Left cardiac atrium (tissue), 4 donors: ENCODE measurements at regions not wholly inside any gene's neighbourhood (a gene's known extent, or its start where the extent isn't known, plus 50 kb on each side); places are given as distances from the start of the nearest gene placed in this dataset.
"Not testable (repeated sequence)": the region's sequence is repeated elsewhere in the genome, so short reads cannot be mapped to it uniquely, and the experiment has no call there.

ENCODE experiments used
- ATAC-seq, 2 donors: fragments of 200-7000 bp; cut with Tn5 transposase; one replicate each; pipeline ENCODE4 v1.9.1; 2020; ENCODE audit warnings: mild to moderate bottlenecking in 2 of 2, moderate library complexity in 2 of 2
- DNase-seq: peaks from one replicate; pipeline ENCODE4 v3.0.0-alpha.2; 2020
- intact Hi-C, 2 donors: fragments of 100-400 bp; cut with DNase I; formaldehyde crosslinking; loops; one replicate each; pipeline versions ENCODE4 v1.14.1 to v1.15.1; 2022 to 2023
- donor health status: DM: no; HTN: yes; CAD: no.
- donor health status: DM: no; HTN: yes; CAD: no; lungs with severe emphysema.
- donor health status: DM: yes; HTN: yes; CAD: no.
- donor health status: Dilated cardiomyopathy.

GRCh38 chr10:46734262-46734642 lies 155.3 kb downstream of the SYT15 start:
- intact Hi-C loops, ATAC-seq, DNase-seq: not testable (repeated sequence)

GRCh38 chr10:46739919-46740318 lies 161.0 kb downstream of the SYT15 start:
- DNase-seq, intact Hi-C loops, ATAC-seq: not testable (repeated sequence)

DNA sequence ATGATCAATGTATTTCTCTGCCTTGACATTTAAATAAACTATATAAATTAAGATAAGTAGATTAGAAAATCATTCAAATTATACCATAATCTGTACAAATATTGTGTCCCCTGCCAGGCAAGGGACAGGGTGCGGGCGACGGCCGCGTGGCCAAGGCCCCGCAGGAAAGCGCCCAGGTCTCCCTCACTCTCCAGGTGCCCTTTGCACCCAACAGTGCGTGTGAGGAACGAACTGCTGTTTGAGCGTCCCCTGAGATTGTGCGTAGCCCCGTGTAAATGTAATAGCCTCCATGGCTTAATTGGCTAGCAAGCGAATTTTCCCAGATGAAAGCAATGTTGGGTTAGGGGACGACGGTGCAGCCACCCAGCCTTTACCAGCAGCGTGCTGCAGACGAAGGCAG lies 161.4 kb downstream of the SYT15 start:
- intact Hi-C loops, ATAC-seq, DNase-seq: not testable (repeated sequence)

- intact Hi-C loops, DNase-seq, ATAC-seq: not testable (repeated sequence)
Observed at GRCh38 chr10:46749003-46749402, 162.2 kb upstream of the PTPN20 start.

DNA sequence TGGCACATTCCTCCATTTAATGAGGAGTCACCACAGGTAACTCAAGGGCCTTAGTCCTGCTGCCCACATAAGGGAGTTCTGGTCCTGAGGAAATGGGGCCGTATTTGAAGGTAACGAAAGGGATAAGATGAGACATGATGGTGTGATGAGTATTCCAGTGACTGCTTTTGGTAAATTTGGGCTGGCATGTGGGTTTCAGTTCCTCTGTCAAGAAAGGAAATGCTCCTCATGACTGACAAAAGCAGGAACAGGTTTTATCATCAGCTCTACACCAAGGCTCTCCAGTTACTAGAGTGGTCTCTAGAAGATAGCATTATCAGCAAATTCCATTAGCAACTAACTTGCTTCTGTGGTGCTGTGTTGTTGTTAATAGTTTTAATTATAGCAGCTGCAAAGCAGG lies 161.8 kb upstream of the PTPN20 start:
- ATAC-seq: peak in 1 of 2 donors; percentile 38
- intact Hi-C loops, DNase-seq: not testable (repeated sequence)

- intact Hi-C loops, DNase-seq, ATAC-seq: not testable (repeated sequence)
Observed at GRCh38 chr10:46753763-46754162, 157.5 kb upstream of the PTPN20 start.

DNA sequence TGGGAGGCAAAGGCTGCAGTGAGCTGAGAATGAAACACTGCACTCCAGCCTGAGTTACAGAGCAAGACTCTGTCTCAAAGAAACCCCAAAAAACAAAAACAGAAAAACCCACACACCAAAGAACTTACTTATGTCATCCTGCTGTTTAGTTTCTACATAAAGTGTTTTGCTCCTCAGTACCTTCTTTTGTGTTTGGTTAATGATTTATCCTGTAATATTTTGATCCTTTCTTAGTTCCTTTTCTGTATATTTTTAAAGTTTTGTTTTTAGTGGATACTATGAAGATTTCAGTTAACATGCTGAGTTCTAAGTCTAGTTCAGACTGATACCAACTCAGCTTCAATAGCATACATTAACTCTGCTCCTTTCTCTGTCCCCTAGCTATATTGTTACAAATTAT lies 149.8 kb upstream of the PTPN20 start:
- intact Hi-C loops, ATAC-seq, DNase-seq: not testable (repeated sequence)

GRCh38 chr10:46768515-46769291 lies 142.5 kb upstream of the PTPN20 start:
- DNase-seq, ATAC-seq, intact Hi-C loops: not testable (repeated sequence)

GRCh38 chr10:46773178-46773896 lies 137.9 kb upstream of the PTPN20 start:
- intact Hi-C loops, DNase-seq: not testable (repeated sequence)
- ATAC-seq: peak in 1 of 2 donors; percentile 24

- ATAC-seq, intact Hi-C loops, DNase-seq: not testable (repeated sequence)
Observed at GRCh38 chr10:46773897-46774236, 137.4 kb upstream of the PTPN20 start.

DNA sequence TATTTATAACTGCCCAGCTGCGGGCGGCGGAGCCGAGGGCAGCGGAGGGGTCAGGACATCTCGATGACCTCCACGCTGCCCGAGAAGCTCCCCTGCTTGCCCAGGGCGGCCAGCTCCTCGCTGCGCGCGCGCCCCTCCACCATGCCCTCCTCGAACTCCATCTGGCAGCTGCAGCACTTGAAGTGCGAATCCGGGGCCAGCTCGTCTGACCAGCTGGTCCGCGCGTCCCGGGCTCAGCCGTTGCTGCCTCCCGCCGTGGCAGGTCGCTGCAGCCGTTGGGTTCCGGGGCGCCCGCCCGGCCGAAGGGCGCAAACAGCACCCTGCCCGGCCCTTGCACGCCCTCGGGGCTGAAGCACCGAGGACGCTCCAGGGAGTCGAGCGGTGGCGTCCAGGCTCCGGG lies 136.9 kb upstream of the PTPN20 start:
- DNase-seq, intact Hi-C loops: not testable (repeated sequence)
- peak in 1 of 2 donors; percentile 25 for ATAC-seq

DNA sequence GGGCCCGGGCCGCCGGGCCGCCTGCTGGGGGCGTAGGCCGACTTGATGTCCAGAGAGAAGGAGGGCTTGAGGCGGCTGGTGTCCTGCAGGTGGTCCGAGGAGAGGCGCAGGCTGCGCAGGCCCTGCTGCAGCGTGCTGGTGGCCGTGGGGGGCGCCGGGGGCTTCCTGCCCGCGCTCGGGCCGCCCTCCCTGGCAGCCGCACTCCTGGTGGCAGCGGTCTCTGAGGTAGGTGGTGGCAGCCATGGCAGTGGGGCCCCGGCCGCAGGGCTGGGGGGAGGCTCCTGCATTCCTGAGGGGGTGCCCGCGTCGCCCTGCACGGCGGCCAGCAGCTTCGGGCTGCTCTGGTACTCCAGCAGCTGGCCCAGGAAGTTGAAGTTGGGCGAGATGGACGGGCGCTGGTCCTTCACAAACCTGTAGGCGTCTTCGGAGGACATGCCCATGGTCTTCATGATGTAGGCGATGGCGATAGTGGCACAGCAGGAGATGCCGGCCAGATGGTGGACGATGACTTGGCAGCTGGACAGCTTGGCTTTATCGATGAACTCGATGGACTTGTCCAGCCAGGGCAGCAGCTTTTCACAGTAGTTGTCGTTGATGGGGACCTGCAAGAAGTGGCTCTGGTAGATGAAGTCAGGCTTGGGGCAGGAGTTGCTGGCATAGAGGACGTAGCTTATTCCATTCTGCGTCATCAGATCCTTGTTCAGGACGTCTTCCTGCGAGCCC lies 136.1 kb upstream of the PTPN20 start:
- ATAC-seq, DNase-seq, intact Hi-C loops: not testable (repeated sequence)

DNA sequence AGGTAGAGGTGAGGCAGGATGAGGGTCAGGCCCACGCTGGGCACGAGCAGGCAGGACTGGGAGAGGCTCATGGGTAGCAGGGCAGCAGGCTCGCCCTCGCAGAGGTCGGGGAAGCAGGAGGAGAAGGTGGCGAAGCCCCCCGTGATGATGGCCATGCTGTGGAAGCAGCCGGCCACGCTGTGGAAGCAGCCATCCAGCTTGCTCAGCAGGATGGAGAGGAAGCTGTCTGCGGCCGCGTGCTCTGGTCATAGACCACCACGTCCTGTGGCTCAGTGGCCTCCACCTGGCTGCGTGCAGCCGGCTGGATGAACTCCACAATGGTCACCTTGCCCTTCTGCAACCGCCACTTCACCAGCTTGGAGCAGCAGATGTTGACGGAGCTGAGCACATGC lies 135.6 kb upstream of the PTPN20 start:
- ATAC-seq, DNase-seq, intact Hi-C loops: not testable (repeated sequence)

- DNase-seq (peak; percentile 35), ATAC-seq (peak; percentile 63 to 68)
- intact Hi-C loops: not testable (repeated sequence)
Observed at GRCh38 chr10:46779571-46779970, 131.7 kb upstream of the PTPN20 start.

DNA sequence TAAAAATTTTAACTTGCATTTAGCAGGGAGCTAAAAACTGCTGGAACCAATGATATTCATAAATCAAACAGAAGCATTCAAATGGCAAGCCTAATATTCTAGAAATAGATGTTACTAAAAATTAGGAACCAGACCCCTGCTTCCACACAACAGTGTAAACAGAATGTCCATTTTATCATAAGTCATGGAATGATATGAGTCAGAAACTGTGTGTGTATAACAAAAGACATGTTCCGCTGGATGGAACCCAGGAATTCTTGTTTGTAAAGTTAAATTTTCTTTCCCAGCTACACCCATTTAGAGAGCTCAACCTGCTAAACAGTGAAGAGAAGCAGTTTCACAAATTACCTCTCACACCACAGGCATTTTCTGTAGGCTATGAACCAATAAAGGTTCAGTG lies 131.1 kb upstream of the PTPN20 start:
- intact Hi-C loops, DNase-seq: not testable (repeated sequence)
- ATAC-seq: peak in 1 of 2 donors; percentile 31

DNA sequence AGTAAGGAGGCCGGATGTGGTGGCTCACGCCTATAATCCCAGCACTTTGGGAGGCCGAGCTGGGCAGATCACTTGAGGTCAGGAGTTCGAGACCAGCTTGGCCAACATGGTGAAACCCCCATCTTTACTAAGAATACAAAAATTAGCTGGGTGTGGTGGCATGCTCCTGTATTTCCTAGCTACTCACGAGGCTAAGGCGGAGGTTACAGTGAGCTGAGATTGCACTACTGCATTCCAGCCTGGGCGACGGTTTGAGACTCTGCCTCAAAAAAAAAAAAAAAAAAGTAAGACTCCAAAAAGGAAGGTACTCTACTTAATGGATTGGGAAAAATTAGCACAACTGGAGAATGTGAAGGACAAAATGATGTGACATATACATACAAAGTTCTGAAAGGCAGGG lies 130.2 kb upstream of the PTPN20 start:
- ATAC-seq: not testable (repeated sequence)

GRCh38 chr10:46782001-46782874 lies 129.0 kb upstream of the PTPN20 start:
- DNase-seq, intact Hi-C loops, ATAC-seq: not testable (repeated sequence)

More for the DNA sequence above, 130.2 kb upstream of the PTPN20 start:
- intact Hi-C loops, DNase-seq: not testable (repeated sequence)

GRCh38 chr10:46784665-46785064 lies 126.6 kb upstream of the PTPN20 start:
- DNase-seq, intact Hi-C loops, ATAC-seq: not testable (repeated sequence)
